ENCODE measurements at regions not wholly inside any gene's neighbourhood (a gene's known extent, or its start where the extent isn't known, plus 50 kb on each side); places are given as distances from the start of the nearest gene placed in this dataset.

GRCh38 chr17:34862384-34862783 lies 98.9 kb downstream of the CCT6B start:
- H3K36me3 ChIP-seq (ENCODE audit: insufficient read depth, low read length) = no peaks in the 10 kb centered on the region
- TF ChIP-seq EP300 (conservative IDR thresholded peaks at IDR 0.05; ENCODE audit: poor library complexity, severe bottlenecking) (no peak), SMC3 (conservative IDR thresholded peaks at IDR 0.05; ENCODE audit: poor library complexity) (no peak)
- H3F3A ChIP-seq (ENCODE audit: insufficient read depth, low read length, poor library complexity, severe bottlenecking) = no peaks in the 10 kb centered on the region
- H3K9me3 ChIP-seq (ENCODE audit: low read length) = no peaks in the 10 kb centered on the region
- no peak overlapping the region for H3K4me2 ChIP-seq (ENCODE audit: low read length)
- H3K9me2 ChIP-seq (ENCODE audit: insufficient read depth, low read length) = no peaks in the 10 kb centered on the region
- H2AFZ ChIP-seq (ENCODE audit: low read depth, low read length) = no peak overlapping the region
- H3K4me3 ChIP-seq (ENCODE audit: low read length) = no peak overlapping the region
- H3K27ac ChIP-seq (ENCODE audit: low read length) = no peak overlapping the region
- H3K9ac ChIP-seq (ENCODE audit: low read length) = no peak overlapping the region
- no peaks in the 10 kb centered on the region for H4K20me1 ChIP-seq (ENCODE audit: insufficient read depth)
- H3K27me3 ChIP-seq (ENCODE audit: insufficient read depth, low read depth, low read length) = no peaks in the 10 kb centered on the region
- no peaks in the 10 kb centered on the region for H3K79me2 ChIP-seq (replicated peaks; ENCODE audit: insufficient read depth, low read length)

DNA sequence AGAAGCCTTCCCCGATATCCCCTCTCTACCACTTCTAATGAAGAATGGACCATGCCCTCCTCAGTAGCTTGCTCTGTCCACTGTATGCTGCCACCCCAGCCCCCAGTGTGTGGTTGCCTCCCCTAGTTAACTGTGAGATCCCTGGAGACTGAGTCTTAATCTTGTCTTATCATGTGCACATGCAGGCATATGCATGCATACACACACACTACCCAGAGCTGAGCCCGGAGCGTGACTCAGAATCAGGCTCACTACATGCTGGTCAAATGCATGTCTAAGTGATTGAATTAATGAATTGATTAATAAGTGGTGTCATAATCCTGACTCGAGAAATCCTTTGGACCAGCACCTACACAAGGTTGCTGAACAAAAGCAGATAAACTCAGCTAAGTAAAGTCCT lies 99.4 kb downstream of the CCT6B start:
- TF ChIP-seq EZH2 (IDR thresholded peaks at IDR 0.05; ENCODE audit: borderline replicate concordance, insufficient read depth, low read length, poor library complexity, severe bottlenecking) (no peak), REST (IDR thresholded peaks at IDR 0.05; ENCODE audit: borderline replicate concordance) (no peak), EP300 (conservative IDR thresholded peaks at IDR 0.05; ENCODE audit: poor library complexity, severe bottlenecking) (no peak), MXI1 (conservative IDR thresholded peaks at IDR 0.05; ENCODE audit: poor library complexity, severe bottlenecking) (no peak), RAD21 (conservative IDR thresholded peaks at IDR 0.05) (no peak), SMC3 (conservative IDR thresholded peaks at IDR 0.05; ENCODE audit: poor library complexity) (no peak)
- TF ChIP-seq, protein P1, sequence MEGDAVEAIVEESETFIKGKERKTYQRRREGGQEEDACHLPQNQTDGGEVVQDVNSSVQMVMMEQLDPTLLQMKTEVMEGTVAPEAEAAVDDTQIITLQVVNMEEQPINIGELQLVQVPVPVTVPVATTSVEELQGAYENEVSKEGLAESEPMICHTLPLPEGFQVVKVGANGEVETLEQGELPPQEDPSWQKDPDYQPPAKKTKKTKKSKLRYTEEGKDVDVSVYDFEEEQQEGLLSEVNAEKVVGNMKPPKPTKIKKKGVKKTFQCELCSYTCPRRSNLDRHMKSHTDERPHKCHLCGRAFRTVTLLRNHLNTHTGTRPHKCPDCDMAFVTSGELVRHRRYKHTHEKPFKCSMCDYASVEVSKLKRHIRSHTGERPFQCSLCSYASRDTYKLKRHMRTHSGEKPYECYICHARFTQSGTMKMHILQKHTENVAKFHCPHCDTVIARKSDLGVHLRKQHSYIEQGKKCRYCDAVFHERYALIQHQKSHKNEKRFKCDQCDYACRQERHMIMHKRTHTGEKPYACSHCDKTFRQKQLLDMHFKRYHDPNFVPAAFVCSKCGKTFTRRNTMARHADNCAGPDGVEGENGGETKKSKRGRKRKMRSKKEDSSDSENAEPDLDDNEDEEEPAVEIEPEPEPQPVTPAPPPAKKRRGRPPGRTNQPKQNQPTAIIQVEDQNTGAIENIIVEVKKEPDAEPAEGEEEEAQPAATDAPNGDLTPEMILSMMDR (IDR thresholded peaks at IDR 0.05; ENCODE audit: poor library complexity, severe bottlenecking) = no peak
- Histone ChIP-seq H3F3A (ENCODE audit: insufficient read depth, low read length, poor library complexity, severe bottlenecking) (no peaks in the 10 kb centered on the region), H2AFZ (ENCODE audit: low read depth, low read length) (no peak overlapping the region), H3K27me3 (ENCODE audit: insufficient read depth, low read depth, low read length) (no peaks in the 10 kb centered on the region), H3K9me2 (ENCODE audit: insufficient read depth, low read length) (no peaks in the 10 kb centered on the region), H4K20me1 (ENCODE audit: insufficient read depth) (no peaks in the 10 kb centered on the region), H3K4me3 (ENCODE audit: low read length) (no peak overlapping the region), H3K36me3 (ENCODE audit: insufficient read depth, low read length) (no peaks in the 10 kb centered on the region), H3K9ac (ENCODE audit: low read length) (no peak overlapping the region), H3K79me2 (replicated peaks; ENCODE audit: insufficient read depth, low read length) (no peaks in the 10 kb centered on the region), H3K4me2 (ENCODE audit: low read length) (no peak overlapping the region), H3K9me3 (ENCODE audit: low read length) (no peaks in the 10 kb centered on the region), H3K27ac (ENCODE audit: low read length) (no peak overlapping the region)

- Histone ChIP-seq H3K4me3 (ENCODE audit: low read length) (no peak overlapping the region), H2AFZ (ENCODE audit: low read depth, low read length) (no peak overlapping the region), H3K9me2 (ENCODE audit: insufficient read depth, low read length) (no peaks in the 10 kb centered on the region), H3K4me2 (ENCODE audit: low read length) (no peak overlapping the region), H3K27me3 (ENCODE audit: insufficient read depth, low read depth, low read length) (no peaks in the 10 kb centered on the region), H3K36me3 (ENCODE audit: insufficient read depth, low read length) (no peaks in the 10 kb centered on the region), H3K9me3 (ENCODE audit: low read length) (no peaks in the 10 kb centered on the region), H4K20me1 (ENCODE audit: insufficient read depth) (no peaks in the 10 kb centered on the region), H3K9ac (ENCODE audit: low read length) (no peak overlapping the region), H3K27ac (ENCODE audit: low read length) (no peak overlapping the region), H3K79me2 (replicated peaks; ENCODE audit: insufficient read depth, low read length) (no peaks in the 10 kb centered on the region), H3F3A (ENCODE audit: insufficient read depth, low read length, poor library complexity, severe bottlenecking) (no peaks in the 10 kb centered on the region)
- no peak for TF ChIP-seq MXI1 (conservative IDR thresholded peaks at IDR 0.05; ENCODE audit: poor library complexity, severe bottlenecking)
- no peak for TF ChIP-seq EZH2 (IDR thresholded peaks at IDR 0.05; ENCODE audit: borderline replicate concordance, insufficient read depth, low read length, poor library complexity, severe bottlenecking)
- no peak for TF ChIP-seq SMC3 (conservative IDR thresholded peaks at IDR 0.05; ENCODE audit: poor library complexity)
- no peak for TF ChIP-seq POLR2AphosphoS5 (IDR thresholded peaks at IDR 0.05)
- TF ChIP-seq REST (IDR thresholded peaks at IDR 0.05; ENCODE audit: borderline replicate concordance) = no peak
- TF ChIP-seq EP300 (conservative IDR thresholded peaks at IDR 0.05; ENCODE audit: poor library complexity, severe bottlenecking) = no peak
- no peak for TF ChIP-seq TAF1 (IDR thresholded peaks at IDR 0.05; ENCODE audit: low read depth)
- TF ChIP-seq, protein P1 (IDR thresholded peaks at IDR 0.05; ENCODE audit: poor library complexity, severe bottlenecking) = no peak
- TF ChIP-seq RAD21 (conservative IDR thresholded peaks at IDR 0.05) = no peak
These were observed 101.6 kb downstream of the CCT6B start for GRCh38 chr17:34859652-34860051.

Measured in neural cell (in vitro differentiated cells).